NT2/D1 (cell line): ENCODE measurements at regions not wholly inside any gene's neighbourhood (a gene's known extent, or its start where the extent isn't known, plus 50 kb on each side); places are given as distances from the start of the nearest gene placed in this dataset.

ENCODE experiments used
- SUZ12 ChIP-seq: IDR thresholded peaks from 2 replicates; pipeline ENCODE4 v1.6.1; 2011; ENCODE audit not compliant: insufficient read length, insufficient read depth; ENCODE audit errors: extremely low read depth
- YY1 ChIP-seq: IDR thresholded peaks from 2 replicates; pipeline ENCODE4 v1.6.1; 2011; ENCODE audit not compliant: insufficient read length, insufficient read depth
- ZNF274 ChIP-seq: IDR thresholded peaks from 2 replicates; pipeline ENCODE4 v1.6.1; 2011; ENCODE audit warnings: mild to moderate bottlenecking, low read depth, low read length

DNA sequence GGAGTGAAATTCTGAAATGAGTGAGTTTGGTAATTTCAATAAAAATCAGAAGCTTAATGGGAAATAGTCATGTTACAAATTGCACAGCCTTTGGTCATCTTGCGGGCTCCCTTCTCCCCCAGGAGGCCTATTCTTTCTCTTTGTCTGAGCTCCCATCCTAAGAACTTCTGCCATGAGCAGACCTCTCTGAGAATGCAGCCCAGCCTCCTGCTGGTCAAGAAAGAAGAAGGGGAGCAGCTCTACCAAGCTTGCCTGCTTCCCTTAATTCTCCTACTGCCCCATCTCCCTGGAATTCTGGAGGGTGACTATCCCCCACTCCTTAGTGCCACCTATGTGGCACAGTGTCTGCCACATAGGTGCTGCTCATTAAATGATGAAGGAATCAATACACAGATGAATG, 300.7 kb upstream of the DAB1 start:
- TF ChIP-seq YY1, result no peak
- no peak for TF ChIP-seq SUZ12
- TF ChIP-seq ZNF274, result no peak
